Smooth muscle cell (in vitro differentiated cells): ENCODE measurements at regions not wholly inside any gene's neighbourhood (a gene's known extent, or its start where the extent isn't known, plus 50 kb on each side); places are given as distances from the start of the nearest gene placed in this dataset.

Source experiments
- DNase-seq: peaks from one replicate; lab custom pipeline; 2025; ENCODE audit not compliant: unreplicated experiment; lab: John Stamatoyannopoulos, UW
- H2AFZ ChIP-seq: fragments of 200-600 bp; sonication (generic); 2 replicates; pipeline ENCODE4 v1.6.0; 2016; ENCODE audit warnings: antibody characterized with exemption, low read depth, mild to moderate bottlenecking
- H3F3A ChIP-seq: fragments of 200-600 bp; sonication (generic); 2 replicates; pipeline ENCODE4 v1.6.0; 2017; ENCODE audit warnings: antibody characterized with exemption, low read depth
- H3K27ac ChIP-seq: fragments of 200-600 bp; sonication (generic); 2 replicates; pipeline ENCODE4 v1.5.1; 2016; ENCODE audit warnings: low read depth, mild to moderate bottlenecking
- H3K27me3 ChIP-seq: fragments of 200-600 bp; sonication (generic); 2 replicates; pipeline ENCODE4 v1.6.1; 2016; ENCODE audit warnings: low read depth, mild to moderate bottlenecking
- H3K36me3 ChIP-seq: fragments of 200-600 bp; sonication (generic); 2 replicates; pipeline ENCODE4 v1.5.1; 2016; ENCODE audit warnings: low read depth
- H3K4me1 ChIP-seq: fragments of 200-600 bp; sonication (generic); 2 replicates; pipeline ENCODE4 v1.5.1; 2016; ENCODE audit warnings: low read depth
- H3K4me2 ChIP-seq: fragments of 200-600 bp; sonication (generic); 2 replicates; pipeline ENCODE4 v1.6.0; 2016; ENCODE audit warnings: mild to moderate bottlenecking
- H3K4me3 ChIP-seq: fragments of 200-600 bp; sonication (generic); 2 replicates; pipeline ENCODE4 v1.5.1; 2016; ENCODE audit warnings: mild to moderate bottlenecking
- H3K79me2 ChIP-seq: fragments of 200-600 bp; sonication (generic); 2 replicates; pipeline ENCODE4 v1.6.0; 2016; ENCODE audit warnings: low read depth, mild to moderate bottlenecking
- H3K9ac ChIP-seq: fragments of 200-600 bp; sonication (generic); 2 replicates; pipeline ENCODE4 v1.6.0; 2016; ENCODE audit warnings: low read depth
- H3K9me3 ChIP-seq: fragments of 200-600 bp; sonication (generic); replicated peaks from 2 replicates; pipeline ENCODE4 v1.5.1; 2016; ENCODE audit warnings: low read depth
- H4K20me1 ChIP-seq: fragments of 200-600 bp; sonication (generic); 2 replicates; pipeline ENCODE4 v1.6.0; 2016; ENCODE audit warnings: low read depth
- CTCF ChIP-seq: fragments of 200-600 bp; sonication (generic); IDR thresholded peaks from 2 replicates; pipeline ENCODE4 v1.5.1; 2017; ENCODE audit warnings: borderline replicate concordance, mild to moderate bottlenecking, antibody characterized with exemption; ENCODE audit not compliant: insufficient read depth, poor library complexity, severe bottlenecking
- WGBS: methylation state at CpG from one replicate; pipeline ENCODE4 v1.1.7; 2016; ENCODE audit warnings: low lambda C conversion rate; 5-methylcytosine and 5-hydroxymethylcytosine counted together

DNA sequence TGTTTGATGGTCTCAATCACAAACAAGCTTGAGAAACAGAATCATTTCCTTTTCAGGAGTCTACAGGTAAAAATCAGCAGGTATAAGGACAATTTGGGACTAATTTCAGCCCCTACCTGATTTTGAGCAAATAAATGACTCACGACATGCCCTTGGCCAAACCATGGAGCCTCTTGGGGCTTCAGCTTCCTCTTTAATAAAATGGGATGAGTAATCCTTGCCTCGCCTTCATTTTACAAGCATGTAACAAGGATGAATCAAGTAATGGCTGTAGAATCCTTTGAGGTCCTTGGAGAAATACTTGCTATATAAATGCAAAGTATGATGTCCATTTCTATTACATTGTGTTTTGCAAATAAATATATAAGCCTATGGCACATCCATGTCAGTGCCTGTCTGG lies 212.8 kb upstream of the PODXL start:
- no peaks in the 10 kb centered on the region for H3K27me3 ChIP-seq
- H3F3A ChIP-seq = peaks cover 8% of the 10 kb centered on the region
- DNase-seq = no peak
- H3K4me1 ChIP-seq = no peaks in the 10 kb centered on the region
- H3K36me3 ChIP-seq = no peaks in the 10 kb centered on the region
- H3K27ac ChIP-seq = no peak overlapping the region
- no peaks in the 10 kb centered on the region for H3K9me3 ChIP-seq
- H4K20me1 ChIP-seq = no peaks in the 10 kb centered on the region
- no peak overlapping the region for H2AFZ ChIP-seq
- H3K4me3 ChIP-seq = no peak overlapping the region
- H3K9ac ChIP-seq = no peak overlapping the region
- WGBS = 20% methylated on average over 2 of the region's 2 CpGs
- TF ChIP-seq CTCF = no peak
- H3K4me2 ChIP-seq = peak overlapping the region; percentile 58
- no peaks in the 10 kb centered on the region for H3K79me2 ChIP-seq

- no peaks in the 10 kb centered on the region for H3K36me3 ChIP-seq
- TF ChIP-seq CTCF = no peak
- no peaks in the 10 kb centered on the region for H3K4me1 ChIP-seq
- no peaks in the 10 kb centered on the region for H4K20me1 ChIP-seq
- H3K4me2 ChIP-seq = no peak overlapping the region
- H3F3A ChIP-seq = no peaks in the 10 kb centered on the region
- no peak overlapping the region for H3K27ac ChIP-seq
- H2AFZ ChIP-seq = no peak overlapping the region
- H3K27me3 ChIP-seq = no peaks in the 10 kb centered on the region
- H3K79me2 ChIP-seq = no peaks in the 10 kb centered on the region
- H3K4me3 ChIP-seq = no peak overlapping the region
- H3K9ac ChIP-seq = no peak overlapping the region
- no peak for DNase-seq
- no peaks in the 10 kb centered on the region for H3K9me3 ChIP-seq
- 88% methylated on average over 5 of the region's 5 CpGs for WGBS
These were observed 211.2 kb upstream of the PODXL start for GRCh38 chr7:131767591-131767990.

GRCh38 chr7:131765575-131765974 lies 209.1 kb upstream of the PODXL start:
- Histone ChIP-seq H3K79me2 (no peaks in the 10 kb centered on the region), H3K4me2 (no peak overlapping the region), H3K9me3 (no peaks in the 10 kb centered on the region), H2AFZ (no peak overlapping the region), H3K4me1 (no peaks in the 10 kb centered on the region), H3K27ac (no peak overlapping the region), H4K20me1 (no peaks in the 10 kb centered on the region), H3K36me3 (no peaks in the 10 kb centered on the region), H3K4me3 (no peak overlapping the region), H3K9ac (no peak overlapping the region), H3F3A (no peaks in the 10 kb centered on the region), H3K27me3 (peaks cover 12% of the 10 kb centered on the region)
- TF ChIP-seq CTCF = no peak
- no peak for DNase-seq
- 83% methylated on average over 2 of the region's 2 CpGs for WGBS

DNA sequence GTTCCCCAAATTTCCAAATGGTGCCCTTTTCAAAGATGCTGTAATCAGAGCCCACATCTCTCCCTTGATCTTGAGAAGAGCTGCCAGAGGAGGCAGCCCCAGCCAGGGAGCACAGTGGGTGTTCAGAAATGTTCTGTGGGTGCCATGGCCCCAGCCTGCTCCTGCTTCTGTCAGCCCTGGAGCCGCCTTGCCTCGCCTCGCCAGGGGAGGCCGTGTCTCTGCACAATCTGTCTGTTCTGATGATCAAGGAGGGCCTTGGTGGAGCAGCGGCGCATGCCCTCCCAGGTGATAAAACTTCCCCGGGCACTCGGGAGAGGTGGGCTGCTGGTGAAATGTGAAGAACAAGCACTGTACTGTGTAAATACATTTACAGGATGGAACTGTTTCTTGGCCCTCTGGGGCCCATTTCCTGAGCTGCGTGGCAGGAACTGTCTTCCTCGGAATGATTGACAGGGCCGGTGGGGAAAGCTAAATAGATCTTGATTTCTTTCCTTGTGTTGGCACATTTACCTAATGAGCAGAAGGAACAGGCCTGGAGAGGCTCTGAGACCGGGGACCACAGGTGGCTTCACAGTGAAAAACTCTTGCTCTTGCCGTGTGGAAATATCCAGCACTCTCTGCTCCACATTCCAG lies 207.8 kb upstream of the PODXL start:
- H4K20me1 ChIP-seq = no peaks in the 10 kb centered on the region
- H3K9ac ChIP-seq = no peak overlapping the region
- WGBS = 91% methylated on average over 13 of the region's 13 CpGs
- no peak overlapping the region for H3K4me3 ChIP-seq
- no peaks in the 10 kb centered on the region for H3K9me3 ChIP-seq
- no peaks in the 10 kb centered on the region for H3K4me1 ChIP-seq
- H3F3A ChIP-seq = no peaks in the 10 kb centered on the region
- no peak for DNase-seq
- no peak overlapping the region for H2AFZ ChIP-seq
- H3K27me3 ChIP-seq = peaks cover 25% of the 10 kb centered on the region
- no peak for TF ChIP-seq CTCF
- H3K4me2 ChIP-seq = no peak overlapping the region
- H3K36me3 ChIP-seq = no peaks in the 10 kb centered on the region
- H3K79me2 ChIP-seq = no peaks in the 10 kb centered on the region
- H3K27ac ChIP-seq = no peak overlapping the region
